PC-3 (cell line): ENCODE measurements at regions not wholly inside any gene's neighbourhood (a gene's known extent, or its start where the extent isn't known, plus 50 kb on each side); places are given as distances from the start of the nearest gene placed in this dataset.
"Not testable (repeated sequence)": the region's sequence is repeated elsewhere in the genome, so short reads cannot be mapped to it uniquely, and the experiment has no call there.

Experiments
- ATAC-seq: fragments of 200-7000 bp; cut with Tn5 transposase; 2 replicates; pipeline ENCODE4 v1.9.1; 2020; ENCODE audit warnings: mild to moderate bottlenecking, moderate library complexity
- BruUV-seq: library from RNA; stranded (reverse); fragments of 400-500 nt; replicated peaks from 2 replicates; lab custom pipeline; 2021; lab: Mats Ljungman, UMichigan
- CTCF ChIA-PET: fragments of 300-600 bp; sonication (Branson Sonifier 250); formaldehyde crosslinking; loops from one replicate; lab custom pipeline; 2022; ENCODE audit warnings: antibody characterized with exemption; lab: Charles Lee
- POLR2A ChIA-PET: fragments of 300-600 bp; sonication (Branson Sonifier 250); formaldehyde crosslinking; loops from one replicate; lab custom pipeline; 2022; ENCODE audit warnings: antibody characterized with exemption; ENCODE audit not compliant: unreplicated experiment; lab: Charles Lee
- DNase-seq: peaks from one replicate; pipeline ENCODE4 v3.0.0-alpha.2; 2015
- H2AFZ ChIP-seq: fragments of 300-600 bp; sonication (generic); 2 replicates; pipeline ENCODE4 v1.6.0; 2016; ENCODE audit warnings: antibody characterized with exemption, low read length
- H3F3A ChIP-seq: fragments of 300-600 bp; sonication (generic); one replicate; pipeline ENCODE4 v1.6.0; 2017; ENCODE audit warnings: antibody characterized with exemption, low read length, control low read depth, mild to moderate bottlenecking; ENCODE audit not compliant: unreplicated experiment
- H3K27ac ChIP-seq: fragments of 300-600 bp; sonication (generic); 2 replicates; pipeline ENCODE4 v1.5.1; 2016; ENCODE audit warnings: mild to moderate bottlenecking, low read length
- H3K27me3 ChIP-seq: fragments of 300-600 bp; sonication (generic); 2 replicates; pipeline ENCODE4 v1.6.1; 2016; ENCODE audit warnings: low read length, mixed read lengths
- H3K36me3 ChIP-seq: fragments of 300-600 bp; sonication (generic); 2 replicates; pipeline ENCODE4 v1.6.1; 2016; ENCODE audit warnings: low read depth, mixed run types, low read length, mixed read lengths
- H3K4me1 ChIP-seq: fragments of 300-600 bp; sonication (generic); 2 replicates; pipeline ENCODE4 v1.5.1; 2016; ENCODE audit warnings: low read length; ENCODE audit not compliant: insufficient read depth
- H3K4me2 ChIP-seq: fragments of 300-600 bp; sonication (generic); 2 replicates; pipeline ENCODE4 v1.6.0; 2016; ENCODE audit warnings: low read length
- H3K4me3 ChIP-seq: fragments of 300-600 bp; sonication (generic); 2 replicates; pipeline ENCODE4 v1.5.1; 2016; ENCODE audit warnings: mild to moderate bottlenecking, low read length, mixed read lengths
- H3K79me2 ChIP-seq: fragments of 300-600 bp; sonication (generic); 2 replicates; pipeline ENCODE4 v1.6.1; 2017; ENCODE audit warnings: low read length, mixed read lengths
- H3K9ac ChIP-seq: fragments of 300-600 bp; sonication (generic); 2 replicates; pipeline ENCODE4 v1.6.0; 2016; ENCODE audit warnings: mild to moderate bottlenecking, low read length
- H3K9me2 ChIP-seq: fragments of 300-600 bp; sonication (generic); replicated peaks from 2 replicates; pipeline ENCODE4 v1.6.1; 2016; ENCODE audit warnings: mixed run types, low read length, mixed read lengths
- H3K9me3 ChIP-seq: fragments of 300-600 bp; sonication (generic); 2 replicates; pipeline ENCODE4 v1.6.1; 2016; ENCODE audit warnings: low read length, mixed read lengths
- H4K20me1 ChIP-seq: fragments of 300-600 bp; sonication (generic); 2 replicates; pipeline ENCODE4 v1.6.1; 2016; ENCODE audit warnings: low read length, mixed read lengths
- EZH2 ChIP-seq: fragments of 300-600 bp; sonication (generic); IDR thresholded peaks from one replicate; pipeline ENCODE4 v1.6.1; 2017; ENCODE audit warnings: antibody characterized with exemption, mild to moderate bottlenecking, low read length; ENCODE audit not compliant: unreplicated experiment
- EZH2phosphoT487 ChIP-seq: fragments of 300-600 bp; sonication (generic); IDR thresholded peaks from 2 replicates; pipeline ENCODE4 v1.6.1; 2018; ENCODE audit warnings: mild to moderate bottlenecking, antibody characterized with exemption, low read length, borderline replicate concordance
- intact Hi-C: fragments of 100-400 bp; cut with micrococcal nuclease; formaldehyde crosslinking; loops from 2 replicates; pipeline ENCODE4 v1.9.0; 2023
- TF ChIP-seq, protein P1 (sequence below): fragments of 300-600 bp; sonication (generic); conservative IDR thresholded peaks from 2 replicates; pipeline ENCODE4 v1.5.1; 2017; ENCODE audit warnings: antibody characterized with exemption, low read depth, mild to moderate bottlenecking, low read length

DNA sequence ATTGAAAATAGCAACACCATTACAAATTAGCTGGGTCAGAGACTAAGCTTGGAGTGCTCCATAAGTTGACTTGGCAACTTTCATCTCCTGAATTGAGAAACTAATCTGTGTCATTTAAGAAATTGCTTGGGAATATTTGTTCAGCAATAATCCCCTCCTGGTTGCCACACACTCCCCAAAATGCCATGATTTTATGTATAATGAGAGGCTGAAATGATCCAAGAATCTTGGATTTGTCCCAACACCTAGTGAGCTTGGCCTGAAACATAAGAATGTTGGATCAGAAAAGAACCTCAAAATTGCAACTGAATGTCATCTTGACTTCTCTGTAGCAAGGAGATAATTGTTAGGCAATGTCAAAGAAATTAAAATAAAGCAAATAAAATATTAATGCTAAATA is 805.9 kb upstream of the ADAMTS5 start:
- Histone ChIP-seq H3K4me2 (no peak overlapping the region), H3F3A (no peaks in the 10 kb centered on the region), H3K36me3 (no peaks in the 10 kb centered on the region), H3K9ac (no peak overlapping the region), H3K4me1 (no peaks in the 10 kb centered on the region), H3K4me3 (no peak overlapping the region), H3K79me2 (no peaks in the 10 kb centered on the region), H4K20me1 (no peaks in the 10 kb centered on the region), H3K27ac (no peak overlapping the region), H3K9me2 (no peaks in the 10 kb centered on the region), H2AFZ (no peak overlapping the region), H3K9me3 (no peaks in the 10 kb centered on the region), H3K27me3 (no peaks in the 10 kb centered on the region)
- intact Hi-C loops, result no loop called here
- ATAC-seq (no peak), DNase-seq (no peak)
- POLR2A ChIA-PET, result interaction anchor here (0.6 kb wide), 1 partner anchor 768 kb away, joined by 3 read pairs; no protein-coding TSS in a partner anchor
- TF ChIP-seq, protein P1, sequence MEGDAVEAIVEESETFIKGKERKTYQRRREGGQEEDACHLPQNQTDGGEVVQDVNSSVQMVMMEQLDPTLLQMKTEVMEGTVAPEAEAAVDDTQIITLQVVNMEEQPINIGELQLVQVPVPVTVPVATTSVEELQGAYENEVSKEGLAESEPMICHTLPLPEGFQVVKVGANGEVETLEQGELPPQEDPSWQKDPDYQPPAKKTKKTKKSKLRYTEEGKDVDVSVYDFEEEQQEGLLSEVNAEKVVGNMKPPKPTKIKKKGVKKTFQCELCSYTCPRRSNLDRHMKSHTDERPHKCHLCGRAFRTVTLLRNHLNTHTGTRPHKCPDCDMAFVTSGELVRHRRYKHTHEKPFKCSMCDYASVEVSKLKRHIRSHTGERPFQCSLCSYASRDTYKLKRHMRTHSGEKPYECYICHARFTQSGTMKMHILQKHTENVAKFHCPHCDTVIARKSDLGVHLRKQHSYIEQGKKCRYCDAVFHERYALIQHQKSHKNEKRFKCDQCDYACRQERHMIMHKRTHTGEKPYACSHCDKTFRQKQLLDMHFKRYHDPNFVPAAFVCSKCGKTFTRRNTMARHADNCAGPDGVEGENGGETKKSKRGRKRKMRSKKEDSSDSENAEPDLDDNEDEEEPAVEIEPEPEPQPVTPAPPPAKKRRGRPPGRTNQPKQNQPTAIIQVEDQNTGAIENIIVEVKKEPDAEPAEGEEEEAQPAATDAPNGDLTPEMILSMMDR, result no peak
- TF ChIP-seq EZH2phosphoT487 (no peak), EZH2 (no peak)
- no TSS peak for BruUV-seq
- CTCF ChIA-PET, result interaction anchor here (0.6 kb wide), 1 partner anchor 967 kb away, joined by 3 read pairs; no protein-coding TSS in a partner anchor

DNA sequence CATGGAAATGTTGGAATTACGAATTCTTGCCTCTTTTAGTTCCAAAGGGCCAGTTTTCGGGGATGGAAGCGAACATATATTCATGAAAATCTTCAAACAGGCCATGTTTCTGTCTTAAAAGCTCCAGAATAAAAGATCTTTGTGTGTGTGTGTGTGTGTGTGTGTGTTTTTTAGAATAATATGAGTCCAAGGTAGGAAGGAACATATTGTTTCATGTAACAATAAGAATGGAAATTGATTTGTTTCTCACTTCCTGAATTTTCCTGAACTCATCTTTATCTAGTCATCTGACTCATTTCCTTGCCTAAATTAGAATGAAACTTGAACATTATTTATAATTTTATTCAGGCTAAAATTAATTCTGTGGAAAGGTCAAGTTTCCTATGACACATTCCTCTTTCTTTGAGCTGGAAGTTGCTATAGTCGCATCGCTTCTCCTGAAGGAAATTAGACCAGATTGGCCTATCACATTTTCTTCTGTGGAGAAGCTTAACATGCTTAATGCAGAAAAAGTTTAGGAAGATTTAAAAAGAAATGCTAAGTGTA is 805.1 kb upstream of the ADAMTS5 start:
- Histone ChIP-seq H3K9me3 (no peaks in the 10 kb centered on the region), H3K9me2 (no peaks in the 10 kb centered on the region), H3F3A (no peaks in the 10 kb centered on the region), H3K4me3 (no peak overlapping the region), H3K4me2 (no peak overlapping the region), H3K36me3 (no peaks in the 10 kb centered on the region), H2AFZ (no peak overlapping the region), H4K20me1 (no peaks in the 10 kb centered on the region), H3K27me3 (no peaks in the 10 kb centered on the region), H3K79me2 (no peaks in the 10 kb centered on the region), H3K27ac (no peak overlapping the region), H3K9ac (no peak overlapping the region), H3K4me1 (no peaks in the 10 kb centered on the region)
- CTCF ChIA-PET, result interaction anchor here (0.6 kb wide), 1 partner anchor 968 kb away, joined by 3 read pairs; no protein-coding TSS in a partner anchor
- TF ChIP-seq EZH2 (no peak), EZH2phosphoT487 (no peak)
- TF ChIP-seq, protein P1, result no peak
- intact Hi-C loops, result no loop called here
- ATAC-seq, result no peak
- no TSS peak for BruUV-seq
- no peak for DNase-seq
- POLR2A ChIA-PET, result interaction anchor here (0.6 kb wide), 1 partner anchor 768 kb away, joined by 3 read pairs; no protein-coding TSS in a partner anchor

DNA sequence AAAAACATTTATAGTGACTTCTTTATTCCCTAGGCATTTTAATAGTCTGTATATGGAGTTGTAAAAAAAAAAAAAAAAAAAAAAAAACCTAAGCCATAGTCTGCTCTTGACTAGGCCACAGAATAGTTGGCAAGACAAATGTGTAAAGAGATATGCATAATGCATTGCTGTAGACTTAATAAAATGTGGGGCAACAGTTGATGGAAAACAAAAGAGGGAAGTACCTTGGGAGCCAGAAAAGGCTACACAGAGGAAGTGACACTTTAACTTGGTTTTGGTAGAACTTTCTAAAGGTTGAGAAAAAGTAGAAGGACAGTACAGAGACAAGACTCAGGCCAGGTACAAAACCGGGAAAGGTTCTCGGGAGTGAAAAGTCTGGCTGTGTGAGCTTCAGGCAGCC is 802.9 kb upstream of the ADAMTS5 start:
- Histone ChIP-seq H3K9me3 (no peaks in the 10 kb centered on the region), H3K9ac (no peak overlapping the region), H3K9me2 (no peaks in the 10 kb centered on the region), H4K20me1 (no peaks in the 10 kb centered on the region), H3K4me2 (no peak overlapping the region), H3K79me2 (no peaks in the 10 kb centered on the region), H2AFZ (no peak overlapping the region), H3K4me3 (no peak overlapping the region), H3K27ac (no peak overlapping the region), H3K4me1 (no peaks in the 10 kb centered on the region), H3K36me3 (no peaks in the 10 kb centered on the region), H3F3A (no peaks in the 10 kb centered on the region), H3K27me3 (no peaks in the 10 kb centered on the region)
- no TSS peak for BruUV-seq
- no peak for DNase-seq
- ChIA-PET CTCF (no interaction called here), POLR2A (no interaction called here)
- no peak for TF ChIP-seq EZH2phosphoT487
- TF ChIP-seq, protein P1, result no peak
- no peak for TF ChIP-seq EZH2
- no peak for ATAC-seq
- intact Hi-C loops, result no loop called here

DNA sequence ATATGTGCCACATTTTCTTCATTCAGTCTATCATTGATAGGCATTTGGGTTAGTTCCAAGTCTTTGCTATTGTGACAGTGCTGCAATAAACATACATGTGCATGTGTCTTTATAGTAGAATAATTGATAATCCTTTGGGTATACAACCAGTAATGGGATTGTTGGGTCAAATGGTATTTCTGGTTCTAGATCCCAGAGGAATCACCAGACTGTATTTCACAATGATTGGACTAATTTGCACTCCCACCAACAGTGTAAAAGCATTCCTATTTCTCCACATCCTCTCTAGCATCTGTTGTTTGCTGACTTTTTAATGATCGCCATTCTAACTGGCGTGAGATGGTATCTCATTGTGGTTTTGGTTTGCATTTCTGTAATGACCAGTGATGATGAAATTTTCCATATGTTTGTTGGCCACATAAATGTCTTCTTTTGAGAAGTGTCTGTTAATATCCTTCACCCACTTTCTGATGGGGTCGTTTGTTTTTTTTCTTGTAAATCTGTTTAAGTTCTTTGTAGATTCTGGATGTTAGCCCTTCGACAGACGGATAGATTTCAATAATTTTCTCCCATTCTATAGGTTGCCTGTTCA is 801.3 kb upstream of the ADAMTS5 start:
- POLR2A ChIA-PET, intact Hi-C loops: not testable (repeated sequence)

More for the DNA sequence above, 801.3 kb upstream of the ADAMTS5 start:
- ATAC-seq, CTCF ChIA-PET, BruUV-seq, H3K27me3 ChIP-seq, H3K36me3 ChIP-seq, H3K9me3 ChIP-seq, H3K27ac ChIP-seq, H3K9ac ChIP-seq, DNase-seq, H3K4me2 ChIP-seq, H3K4me3 ChIP-seq, H3K4me1 ChIP-seq, H4K20me1 ChIP-seq, H3F3A ChIP-seq, H3K79me2 ChIP-seq, H3K9me2 ChIP-seq, H2AFZ ChIP-seq: not testable (repeated sequence)
